Heart left ventricle (tissue), 13 donors: ENCODE measurements at regions not wholly inside any gene's neighbourhood (a gene's known extent, or its start where the extent isn't known, plus 50 kb on each side); places are given as distances from the start of the nearest gene placed in this dataset.

Source experiments
- POLR2A ChIP-seq, 2 donors: fragments of 450-650 bp; IDR thresholded peaks; one replicate each; pipeline ENCODE4 v1.6.1; 2017; ENCODE audit warnings: antibody characterized with exemption in 2 of 2, mild to moderate bottlenecking in 2 of 2, moderate library complexity in 2 of 2
- TF ChIP-seq, protein P1 (sequence below), 12 donors: fragments of 200-600 bp; sonication (generic) in 4 of 12; IDR thresholded peaks; one replicate each; pipeline versions ENCODE4 v1.5.0 to v1.8.0; 2018 to 2022; ENCODE audit warnings: antibody characterized with exemption in 12 of 12, mild to moderate bottlenecking in 5 of 12
- donor health status: ischemic (EF 13 %, LVEDD 7.1; RV severe dilation, severe dysfunction).
- donor health status: DM: no; HTN: yes; CAD: no.
- donor health status: DM: no; HTN: no; CAD: no.
- donor health status: ischemic (EF 25% LVEDD 6.9; RV normal size, moderate dysfunction).
- donor health status: ischemic (EF 25% LVEDD 5.7; RV mildly dilated, moderate dysfunction).
- donor health status: ischemic (EF 35%, LVEDD 5.7; RV mildly dilated, moderate dysfunction).
- donor health status: nonischemic (EF 11% LVEDD 7.7; RV severe dilation, severe dysfunction).
- donor health status: DM: yes; HTN: yes; CAD: no.
- donor health status: PGD.
- donor health status: ischemic (EF 29% LVEDD 5.4; RV normal size, mild dysfunction).
- donor health status: nonischemic (EF 23%, LVEDD 6.1; RV moderate dilation, normal function).

DNA sequence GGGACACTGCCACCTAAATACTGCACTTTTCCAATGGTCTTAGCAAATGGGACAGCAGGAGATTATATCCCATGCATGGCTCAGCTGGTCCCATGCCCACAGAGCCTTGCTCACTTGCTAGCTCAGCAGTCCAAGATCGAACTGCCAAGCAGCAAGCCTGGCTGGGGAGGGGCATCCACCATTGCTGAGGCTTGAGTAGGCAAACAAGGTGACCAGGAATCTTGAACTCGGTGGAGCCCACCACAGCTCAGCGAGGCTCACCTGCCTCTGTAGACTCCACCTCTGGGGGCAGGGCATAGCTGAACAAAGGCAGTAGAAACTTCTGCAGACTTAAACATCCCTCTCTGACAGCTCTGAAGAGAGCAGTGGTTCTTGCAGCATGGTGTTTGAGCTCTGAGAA, 370.8 kb upstream of the MGAT4C start:
- no peak for TF ChIP-seq POLR2A (IDR thresholded peaks at IDR 0.05)
- TF ChIP-seq, protein P1, sequence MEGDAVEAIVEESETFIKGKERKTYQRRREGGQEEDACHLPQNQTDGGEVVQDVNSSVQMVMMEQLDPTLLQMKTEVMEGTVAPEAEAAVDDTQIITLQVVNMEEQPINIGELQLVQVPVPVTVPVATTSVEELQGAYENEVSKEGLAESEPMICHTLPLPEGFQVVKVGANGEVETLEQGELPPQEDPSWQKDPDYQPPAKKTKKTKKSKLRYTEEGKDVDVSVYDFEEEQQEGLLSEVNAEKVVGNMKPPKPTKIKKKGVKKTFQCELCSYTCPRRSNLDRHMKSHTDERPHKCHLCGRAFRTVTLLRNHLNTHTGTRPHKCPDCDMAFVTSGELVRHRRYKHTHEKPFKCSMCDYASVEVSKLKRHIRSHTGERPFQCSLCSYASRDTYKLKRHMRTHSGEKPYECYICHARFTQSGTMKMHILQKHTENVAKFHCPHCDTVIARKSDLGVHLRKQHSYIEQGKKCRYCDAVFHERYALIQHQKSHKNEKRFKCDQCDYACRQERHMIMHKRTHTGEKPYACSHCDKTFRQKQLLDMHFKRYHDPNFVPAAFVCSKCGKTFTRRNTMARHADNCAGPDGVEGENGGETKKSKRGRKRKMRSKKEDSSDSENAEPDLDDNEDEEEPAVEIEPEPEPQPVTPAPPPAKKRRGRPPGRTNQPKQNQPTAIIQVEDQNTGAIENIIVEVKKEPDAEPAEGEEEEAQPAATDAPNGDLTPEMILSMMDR (IDR thresholded peaks at IDR 0.05), result no peak
